ENCODE measurements at regions not wholly inside any gene's neighbourhood (a gene's known extent, or its start where the extent isn't known, plus 50 kb on each side); places are given as distances from the start of the nearest gene placed in this dataset.

GRCh38 chr9:135399000-135399649, 80.5 kb upstream of the PPP1R26 start:
- no peak for TF ChIP-seq ZNF70 (CRISPR knock-in tag; IDR thresholded peaks at IDR 0.05)
- no peak for TF ChIP-seq ZNF565 (CRISPR knock-in tag; conservative IDR thresholded peaks at IDR 0.05; ENCODE audit: low read depth)
- TF ChIP-seq PATZ1 (CRISPR knock-in tag; IDR thresholded peaks at IDR 0.05; ENCODE audit: borderline replicate concordance), result no peak
- TF ChIP-seq RARB (CRISPR knock-in tag; IDR thresholded peaks at IDR 0.05), result no peak
- no peak for TF ChIP-seq CREB5 (CRISPR knock-in tag; IDR thresholded peaks at IDR 0.05; ENCODE audit: low read depth)
- no peak for TF ChIP-seq ZFP3 (CRISPR knock-in tag; IDR thresholded peaks at IDR 0.05)
- TF ChIP-seq ZC3H10 (CRISPR knock-in tag; IDR thresholded peaks at IDR 0.05), result no peak

Data from SK-N-SH treated with all-trans-retinoic acid at 6 μM for 48 hours (cell line).